NCI-H1417 (cell line): ENCODE measurements at regions not wholly inside any gene's neighbourhood (a gene's known extent, or its start where the extent isn't known, plus 50 kb on each side); places are given as distances from the start of the nearest gene placed in this dataset.
"Not testable (repeated sequence)": the region's sequence is repeated elsewhere in the genome, so short reads cannot be mapped to it uniquely, and the experiment has no call there.

Experiments used
- DNase-seq, 3 experiments: peaks; one replicate each; lab custom pipeline; 2025; lab: John Stamatoyannopoulos, UW

DNA sequence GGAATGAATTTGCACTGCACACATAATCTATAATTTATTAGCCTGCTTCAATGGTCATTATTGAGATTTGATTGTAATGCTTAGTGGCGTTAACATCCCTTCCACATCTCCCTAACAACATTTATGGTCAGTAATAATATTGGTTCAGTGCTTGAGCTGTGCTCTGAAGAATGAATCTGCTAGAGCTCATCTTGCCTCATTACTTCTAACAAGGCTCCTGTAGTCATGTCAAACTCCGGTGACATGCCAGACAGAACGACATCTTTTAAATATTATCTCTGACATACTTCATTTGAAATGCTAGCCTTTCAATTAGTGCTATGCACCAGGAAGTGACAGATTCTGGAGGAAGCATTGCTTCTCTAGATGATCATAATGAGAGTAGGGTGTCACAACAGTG is 240.3 kb upstream of the BTBD3 start:
- DNase-seq, result peak in 2 of 3 experiments; percentile 21 to 48

DNA sequence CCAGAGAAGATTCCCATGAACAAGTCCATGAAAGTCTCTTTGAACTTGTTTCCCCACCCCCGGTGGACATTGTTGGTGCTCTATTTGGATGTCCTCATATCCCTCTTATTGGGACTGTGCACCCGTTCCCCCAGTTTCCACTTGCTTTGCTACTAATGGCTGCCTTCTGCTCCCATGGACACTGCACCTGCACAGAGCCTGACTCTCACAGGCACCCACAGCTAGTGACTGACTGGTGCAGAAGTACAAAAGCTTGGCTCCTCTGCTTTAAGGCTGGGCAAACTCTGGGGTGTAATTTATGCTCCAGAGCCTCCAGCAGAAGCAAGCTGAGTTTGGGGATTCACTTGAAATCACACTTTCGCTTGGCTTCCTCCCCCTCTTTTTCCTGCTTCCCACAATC is 239.9 kb upstream of the BTBD3 start:
- no peak for DNase-seq

DNA sequence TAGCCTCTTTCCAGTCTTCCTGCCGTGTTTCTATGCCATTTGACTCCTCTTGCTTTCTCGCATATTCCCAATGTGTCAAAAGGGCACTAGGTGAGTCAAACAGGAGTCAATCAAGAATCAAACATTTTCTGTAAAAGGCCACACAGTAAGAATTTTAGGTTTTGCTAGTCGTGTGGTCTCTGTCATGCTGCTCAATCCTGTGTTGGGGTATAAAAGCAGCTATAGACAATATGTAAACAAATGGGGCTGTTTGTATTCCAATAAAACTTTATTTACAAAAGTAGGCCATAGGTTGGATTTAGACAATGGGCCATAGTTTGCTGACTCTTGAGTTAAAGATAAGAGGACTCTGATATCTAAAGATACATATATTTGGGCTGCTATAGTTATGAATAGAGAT is 235.4 kb upstream of the BTBD3 start:
- peak in 2 of 3 experiments; percentile 16 to 47 for DNase-seq

DNA sequence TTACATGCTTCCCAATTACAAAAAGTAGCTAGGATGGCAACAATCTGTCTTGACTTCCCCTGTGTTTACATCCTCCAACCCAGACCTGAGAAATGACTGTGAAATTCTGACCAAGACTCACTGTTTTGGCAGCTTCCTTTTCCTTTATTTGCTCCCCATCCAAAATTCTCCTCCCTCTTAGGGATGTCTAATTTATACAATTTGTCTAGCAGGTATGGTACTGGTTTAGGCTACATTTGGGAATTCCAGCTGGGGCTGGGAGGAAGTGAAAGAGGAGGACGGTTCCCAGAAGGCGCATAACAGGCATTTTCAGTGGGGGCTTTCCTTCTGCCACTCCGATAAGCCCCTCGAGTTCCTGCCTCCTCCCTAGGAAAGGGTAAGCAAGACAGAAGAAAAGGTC is 231.5 kb upstream of the BTBD3 start:
- peak in 2 of 3 experiments; percentile 48 to 55 for DNase-seq

DNA sequence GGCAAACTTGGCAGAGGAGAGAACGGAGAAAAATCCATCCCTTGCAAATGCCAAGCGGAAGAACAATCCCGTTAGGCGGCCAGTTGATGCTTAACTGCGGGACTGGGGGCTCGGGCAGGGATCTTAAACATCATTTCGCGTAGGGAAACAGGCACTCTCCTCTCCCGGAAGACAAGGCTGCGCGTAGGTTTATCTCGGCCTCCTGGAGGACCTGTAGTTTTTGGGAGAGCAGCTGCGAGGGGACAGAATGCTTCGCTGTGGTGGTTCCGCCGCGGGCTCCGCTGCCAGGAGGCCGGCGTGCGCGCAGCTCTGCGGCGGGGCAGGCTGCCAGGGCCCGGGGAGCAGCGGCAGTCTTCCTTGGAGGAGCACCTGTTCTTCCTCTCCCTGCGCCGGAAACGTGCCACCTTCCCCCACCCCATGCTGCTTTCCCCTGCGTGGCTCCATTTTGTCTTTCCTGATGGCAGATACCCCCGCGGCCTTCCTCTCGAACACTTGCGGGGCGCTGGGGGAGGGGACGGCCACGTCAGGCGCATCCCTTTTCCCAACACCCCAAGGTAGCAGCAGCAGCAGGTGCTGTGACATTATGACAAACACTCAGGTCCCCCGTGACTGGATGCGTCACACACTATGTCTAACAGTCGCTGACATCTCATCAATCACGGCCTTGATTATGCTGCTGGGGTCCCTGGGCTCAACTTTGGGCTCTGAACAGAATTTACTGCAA is 230.7 kb upstream of the BTBD3 start:
- DNase-seq, result peak in 2 of 3 experiments; percentile 90 to 97

DNA sequence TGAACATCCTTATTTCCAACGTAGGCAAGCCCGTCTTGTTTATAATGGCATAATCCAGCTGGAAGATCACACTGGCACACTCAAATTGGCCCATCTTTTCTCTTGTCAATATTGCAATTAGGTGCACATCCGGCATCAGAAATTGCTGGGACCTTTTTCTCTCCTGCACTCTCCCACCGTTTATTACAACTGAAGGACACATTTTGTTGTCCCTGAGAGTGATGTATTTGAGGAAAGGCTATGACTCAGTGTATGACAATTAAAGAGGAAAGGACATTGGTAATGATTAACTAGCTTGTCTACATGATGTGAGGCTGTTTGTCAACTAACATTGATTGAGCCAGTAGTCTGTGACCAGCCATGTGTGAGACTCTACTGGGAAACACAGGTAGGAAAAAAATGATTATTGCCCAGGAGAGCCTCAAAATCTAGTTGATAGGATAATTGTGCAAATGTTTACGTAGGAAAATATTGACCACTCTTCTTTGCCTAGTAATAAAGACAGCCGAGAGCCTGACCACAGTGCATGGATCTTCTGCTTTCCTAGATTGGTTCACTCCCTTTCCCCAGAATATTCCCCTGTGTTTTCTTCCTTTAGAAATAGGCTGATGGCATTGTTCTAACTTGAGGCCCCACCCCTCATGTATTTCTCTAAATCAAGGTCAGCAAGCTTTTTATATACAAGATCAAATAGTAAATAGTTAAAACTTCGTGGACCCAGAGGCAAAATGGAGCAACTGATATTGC is 230.0 kb upstream of the BTBD3 start:
- DNase-seq, result peak in 1 of 3 experiments; percentile 97

DNA sequence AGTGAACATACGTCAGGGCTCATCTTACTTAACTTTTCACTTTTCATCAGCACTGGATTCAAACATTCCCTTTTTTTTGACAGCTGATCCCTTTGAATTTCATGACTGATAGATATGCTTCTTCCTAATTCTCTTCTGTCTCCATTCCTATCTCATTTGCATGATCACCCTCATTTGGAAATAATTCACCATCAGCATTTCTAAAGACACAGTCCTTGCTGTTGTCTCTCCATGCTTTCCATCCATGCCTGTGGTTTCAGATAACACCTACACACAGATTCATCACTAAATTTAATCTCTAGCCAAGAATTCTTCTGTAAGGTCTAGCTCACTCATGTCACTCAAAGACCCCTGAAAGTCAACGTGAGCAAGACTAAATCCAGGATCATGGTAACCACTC is 228.4 kb upstream of the BTBD3 start:
- no peak for DNase-seq

DNA sequence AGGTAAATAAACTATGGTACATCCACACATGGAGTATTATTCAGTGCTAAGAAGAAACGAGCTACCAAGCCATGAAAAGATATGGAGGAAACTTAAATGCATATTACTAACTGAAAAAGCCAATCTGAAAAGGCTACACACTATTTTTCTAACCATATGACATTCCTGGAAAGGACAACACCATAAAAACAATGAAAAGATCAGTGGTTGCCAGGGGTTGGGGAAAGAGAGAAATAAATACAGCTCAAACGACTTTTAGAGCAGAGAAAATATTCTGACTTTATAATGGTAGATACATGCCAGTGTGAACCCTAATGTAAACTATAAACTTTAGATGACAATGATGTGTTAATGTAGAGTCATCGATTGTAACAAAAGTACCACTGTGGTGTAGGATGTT is 225.9 kb upstream of the BTBD3 start:
- DNase-seq, result no peak

DNA sequence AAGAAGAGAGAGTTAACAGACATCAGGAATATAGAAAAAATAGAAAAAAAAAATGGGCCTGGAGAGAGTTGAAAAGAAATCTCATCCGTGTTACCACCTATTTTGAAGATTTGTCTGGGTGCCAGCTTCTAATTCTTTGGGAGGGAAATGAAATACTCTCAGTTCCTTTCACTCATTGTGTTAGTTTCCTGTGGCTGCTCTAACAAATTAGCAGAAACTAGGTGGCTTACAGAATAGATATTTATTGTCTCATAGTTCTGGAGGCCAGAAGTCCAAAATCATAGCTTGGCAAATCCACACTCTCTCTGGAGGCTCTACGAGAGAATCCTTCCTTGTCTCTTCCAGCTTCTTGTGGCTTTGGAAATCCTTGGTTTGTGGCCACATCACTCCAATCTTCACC is 225.1 kb upstream of the BTBD3 start:
- DNase-seq, result no peak

DNA sequence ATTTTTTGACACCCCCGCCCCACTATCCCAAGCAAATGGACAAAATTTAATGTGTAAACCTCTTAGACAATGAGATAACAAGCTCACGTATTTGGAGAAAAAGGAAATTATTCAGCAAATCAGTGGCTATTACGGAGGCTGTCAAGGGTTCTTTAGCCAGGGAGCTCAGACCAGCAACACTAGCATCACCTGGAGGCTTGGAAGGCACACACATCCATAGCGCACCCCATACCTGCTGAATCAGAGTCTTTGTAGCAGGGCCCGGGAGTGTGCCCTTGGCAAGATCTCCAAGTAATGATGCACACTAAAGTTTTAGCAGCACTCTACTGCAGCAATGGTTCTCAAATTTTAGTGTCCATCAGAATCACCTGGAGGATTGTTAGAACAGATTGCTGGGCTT is 223.2 kb upstream of the BTBD3 start:
- no peak for DNase-seq

DNA sequence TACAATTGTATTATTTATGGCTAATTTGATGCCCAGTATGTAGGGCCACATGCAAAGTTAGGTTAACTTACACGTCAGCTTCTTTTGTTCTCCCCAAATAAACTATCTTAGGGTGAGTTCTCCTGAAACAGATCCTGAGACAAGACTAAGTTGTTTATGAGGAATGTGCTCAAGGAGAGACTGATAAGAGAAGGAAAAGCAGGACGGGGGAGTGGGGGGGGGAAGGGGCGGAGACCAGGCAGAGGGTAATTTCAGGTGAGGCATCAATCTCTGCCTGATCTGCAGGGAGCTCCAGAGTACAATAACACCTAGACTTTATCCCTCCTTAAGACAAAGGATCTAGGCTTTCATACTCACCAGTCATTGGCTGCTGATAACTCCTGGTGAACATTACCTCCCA is 220.6 kb upstream of the BTBD3 start:
- DNase-seq, result no peak

DNA sequence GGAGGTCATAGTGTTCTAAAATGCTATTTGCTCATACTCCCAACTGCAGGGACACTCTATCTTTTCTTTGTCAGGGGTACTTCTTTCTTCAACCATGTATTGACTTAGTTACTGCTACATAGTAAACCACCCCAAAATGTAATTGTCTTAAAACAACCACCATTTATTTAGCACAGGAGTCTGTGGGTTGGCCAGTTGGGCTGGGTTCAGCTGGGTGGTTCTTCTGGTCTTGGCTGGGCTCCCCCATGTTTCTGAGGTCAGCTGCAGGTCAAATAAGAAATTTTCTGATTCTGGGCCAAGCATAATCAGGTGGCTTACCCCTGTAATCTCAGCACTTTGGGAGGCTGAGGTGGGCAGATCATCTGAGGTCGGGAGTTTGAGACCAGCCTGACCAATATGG is 220.0 kb upstream of the BTBD3 start:
- no peak for DNase-seq

DNA sequence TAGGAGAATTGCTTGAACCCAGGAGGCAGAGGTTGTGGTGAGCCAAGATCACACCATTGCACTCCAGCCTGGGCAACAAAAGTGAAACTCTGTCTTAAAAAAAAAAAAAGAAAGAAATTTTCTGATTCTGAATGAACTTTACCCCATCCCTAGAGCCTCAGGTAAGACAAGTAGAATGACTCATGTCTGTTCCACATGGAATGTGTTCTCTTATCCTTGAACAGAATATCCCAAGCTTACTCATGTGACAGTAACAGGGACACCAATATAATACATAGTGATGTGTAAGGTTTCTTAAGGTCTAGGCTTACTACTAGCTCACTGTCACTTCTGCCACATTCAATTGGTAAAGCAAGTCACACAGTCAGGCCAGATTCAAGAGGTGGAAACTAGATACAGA is 219.6 kb upstream of the BTBD3 start:
- DNase-seq, result no peak

DNA sequence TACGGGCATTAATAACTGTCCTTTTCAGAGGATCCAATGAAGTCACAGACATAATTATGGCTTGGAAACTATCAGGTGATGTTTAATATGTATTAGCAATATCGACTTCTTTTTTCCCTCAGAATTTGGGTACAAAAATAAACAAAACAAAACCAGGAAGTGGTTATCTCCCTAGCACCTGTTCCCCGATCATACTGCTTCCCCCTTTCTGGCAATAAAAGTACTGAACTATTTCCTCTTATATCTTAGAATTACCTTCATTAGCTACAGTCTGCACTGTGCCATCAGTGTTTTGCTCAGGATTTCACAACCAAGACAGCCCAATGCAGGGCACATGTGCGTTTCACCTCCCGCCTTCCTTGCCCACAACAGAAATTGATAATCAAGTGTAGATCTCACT is 216.9 kb upstream of the BTBD3 start:
- no peak for DNase-seq

DNA sequence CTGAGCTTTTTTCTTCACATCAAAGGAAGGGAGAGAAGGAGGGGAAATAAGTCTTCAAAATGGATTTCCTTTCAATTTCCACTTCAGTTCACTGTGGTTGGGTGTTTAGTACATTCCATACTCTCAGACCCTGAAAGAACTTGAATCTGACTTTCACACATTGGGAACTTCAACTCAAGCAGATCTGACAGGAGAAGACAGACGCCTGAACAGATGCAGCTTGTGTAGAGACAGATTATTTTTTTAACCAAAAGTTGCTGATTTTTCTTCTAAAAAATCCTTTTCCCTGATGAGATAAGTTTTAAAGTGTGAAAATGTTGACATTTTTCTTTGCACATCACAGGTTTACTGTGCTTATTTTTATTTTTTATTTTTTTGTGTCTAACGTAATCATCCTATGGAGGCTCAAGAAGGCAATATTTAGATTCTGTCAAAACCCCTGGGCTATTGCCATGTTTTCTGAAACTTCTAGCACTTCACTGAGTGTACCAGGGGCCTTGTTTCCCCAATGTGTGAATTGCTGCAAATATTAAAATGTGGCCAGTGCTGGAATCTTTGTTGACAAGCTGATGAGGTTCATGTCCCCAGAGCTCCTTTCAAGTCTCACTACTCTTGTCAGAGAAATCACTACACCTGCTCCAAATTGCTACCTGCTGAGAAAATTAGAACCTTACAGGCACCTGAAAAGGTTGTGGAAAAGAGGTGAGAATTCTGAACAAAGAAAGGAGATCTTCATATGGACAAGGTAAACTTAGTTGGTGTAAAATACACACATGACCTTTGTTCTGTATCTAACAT is 214.8 kb upstream of the BTBD3 start:
- peak in 2 of 3 experiments; percentile 74 to 96 for DNase-seq

DNA sequence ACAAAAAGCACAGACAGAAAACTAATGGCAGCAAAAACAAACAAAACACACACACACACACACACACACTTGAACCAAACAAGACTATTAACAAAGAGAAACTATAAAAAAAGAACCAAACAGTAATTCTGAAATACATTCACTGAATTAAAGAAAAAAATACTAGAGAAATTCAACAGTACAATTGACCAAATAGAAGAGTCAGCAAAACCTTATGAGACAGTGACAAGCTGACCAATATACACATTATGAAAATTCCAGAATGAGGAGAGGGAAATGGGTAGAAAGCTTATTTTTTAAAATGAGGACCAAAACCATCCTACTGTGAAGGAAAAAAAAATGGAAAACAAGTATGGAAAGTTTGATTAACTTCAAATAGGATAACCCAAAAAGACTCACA is 212.2 kb upstream of the BTBD3 start:
- DNase-seq, result no peak

DNA sequence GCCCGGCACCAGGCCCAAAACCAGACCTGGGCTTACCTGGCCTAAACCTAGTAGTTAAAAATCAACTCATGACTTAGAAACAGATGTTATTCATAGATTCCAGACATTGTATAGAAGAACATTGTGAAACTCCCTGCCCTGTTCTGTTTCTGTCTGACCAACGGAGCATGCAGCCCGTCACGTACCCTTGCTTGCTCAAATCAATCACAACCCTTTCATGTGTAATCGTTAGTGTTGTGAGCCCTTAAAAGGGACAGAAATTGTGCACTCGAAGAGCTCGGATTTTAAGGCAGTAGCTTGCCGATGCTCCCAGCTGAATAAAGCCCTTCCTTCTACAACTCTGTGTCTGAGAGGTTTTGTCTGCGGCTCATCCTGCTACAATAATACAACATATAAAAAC is 209.5 kb upstream of the BTBD3 start:
- DNase-seq, result not testable (repeated sequence)

DNA sequence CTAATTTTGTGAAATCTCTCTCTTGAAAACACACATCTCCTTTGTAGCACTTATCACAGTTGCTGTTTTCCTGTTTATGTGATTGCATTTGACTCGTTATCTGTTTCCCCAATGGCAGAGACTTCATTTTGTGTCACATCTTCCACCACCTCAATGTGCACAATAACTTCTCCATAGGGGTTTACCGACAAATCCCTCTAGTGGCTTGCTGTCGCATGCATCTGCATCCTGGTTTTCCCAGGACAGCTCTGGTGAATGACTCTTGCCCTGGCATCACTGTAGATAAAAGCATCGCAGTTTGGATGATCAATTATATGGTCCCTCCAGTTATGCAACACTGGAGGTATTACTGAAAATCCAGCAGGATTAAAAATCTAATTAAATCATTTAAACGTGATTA is 206.5 kb upstream of the BTBD3 start:
- DNase-seq, result no peak

DNA sequence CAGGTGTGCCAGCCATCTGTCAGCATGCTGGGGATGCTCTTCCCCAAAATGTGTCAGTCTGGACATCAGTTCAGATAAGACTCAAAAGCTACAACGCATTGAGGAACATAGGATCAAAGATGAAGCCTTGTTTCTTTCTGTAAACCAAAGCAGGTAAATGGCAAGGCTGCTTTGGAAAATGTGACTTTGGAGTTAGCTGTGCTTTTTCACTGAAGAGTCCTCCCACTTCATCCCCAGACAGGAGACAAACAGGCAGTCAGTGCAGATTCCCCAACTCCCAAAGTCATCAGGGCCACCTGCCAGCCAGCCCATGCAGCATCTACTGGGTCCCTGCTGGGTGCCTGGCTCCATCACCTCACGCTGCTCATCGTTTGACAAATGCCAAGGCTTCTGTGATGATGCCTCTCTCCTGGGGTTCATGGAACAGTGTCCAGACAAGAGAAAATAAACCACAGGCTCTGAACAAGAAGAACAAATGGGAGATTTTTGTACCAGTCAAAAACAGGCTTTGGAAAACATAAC is 205.0 kb upstream of the BTBD3 start:
- DNase-seq, result peak in 2 of 3 experiments; percentile 12 to 22

DNA sequence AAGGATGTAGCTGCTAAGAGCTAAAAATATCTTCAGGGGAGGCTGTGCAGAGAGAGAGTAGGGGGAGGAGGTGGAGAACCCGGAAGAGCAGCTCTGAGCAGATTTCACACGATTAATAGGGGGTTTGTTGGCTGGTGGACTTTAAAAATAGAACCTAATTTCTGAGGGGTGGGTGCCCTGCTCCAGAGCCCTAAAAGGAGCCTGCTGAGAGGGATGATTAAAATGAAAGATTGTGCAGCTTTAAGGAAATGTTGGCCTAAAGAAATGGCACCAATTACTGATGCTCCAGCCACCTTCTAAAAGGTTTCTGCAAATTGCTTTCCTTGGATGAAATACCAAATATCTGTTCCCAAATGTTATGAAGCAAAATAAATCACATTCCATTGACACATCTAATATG is 202.8 kb upstream of the BTBD3 start:
- peak in 1 of 3 experiments; percentile 26 for DNase-seq

DNA sequence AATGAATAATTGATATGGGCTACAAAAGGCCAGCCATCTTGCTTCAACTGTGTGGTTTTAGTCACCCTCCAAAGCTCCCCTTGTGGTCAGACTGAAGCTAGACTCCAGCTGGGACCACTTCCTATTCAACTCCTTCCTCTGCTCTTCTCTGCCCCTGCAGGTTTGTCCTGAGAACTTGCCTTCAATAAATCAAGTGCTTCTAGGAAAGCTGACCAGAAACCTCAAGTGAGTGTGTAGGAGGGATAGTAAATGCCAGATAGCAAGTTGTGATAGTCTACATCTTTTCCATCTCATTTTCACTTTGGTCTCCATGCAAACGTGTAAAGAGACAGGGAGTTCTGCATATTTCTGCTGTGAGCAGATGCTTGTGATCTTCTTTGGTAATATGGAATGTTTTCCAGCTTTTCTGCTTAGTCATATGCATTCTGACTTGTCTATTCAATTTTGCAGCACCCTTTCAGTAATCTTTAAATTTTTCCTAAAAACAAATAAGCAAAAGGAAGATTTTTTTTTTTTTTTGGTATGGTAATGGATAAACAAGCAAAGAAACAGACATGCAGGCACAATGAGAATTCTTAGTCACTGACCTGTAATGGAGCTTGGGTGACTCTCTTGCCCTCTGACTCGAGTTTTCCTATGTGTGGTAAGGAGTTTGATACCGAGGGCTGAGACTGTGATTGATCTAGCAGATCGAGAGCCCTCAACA is 201.3 kb upstream of the BTBD3 start:
- DNase-seq, result peak in 1 of 3 experiments; percentile 35

DNA sequence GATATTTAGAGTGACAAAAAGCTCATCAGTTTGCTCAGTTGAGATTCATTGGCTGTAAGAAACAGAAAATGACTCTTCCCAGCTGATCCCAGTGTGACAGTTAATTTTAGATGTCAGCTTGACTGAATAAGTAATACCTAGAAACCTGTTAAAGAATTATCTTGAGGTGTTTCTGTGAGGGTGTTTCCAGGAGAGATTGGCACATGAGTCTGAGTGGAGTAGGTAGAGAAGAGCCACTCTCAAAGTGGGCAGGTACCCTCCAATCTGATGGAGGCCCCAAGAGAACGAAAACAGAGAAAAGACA is 200.8 kb upstream of the BTBD3 start:
- DNase-seq, result no peak
